HepG2 (cell line): ENCODE measurements at regions not wholly inside any gene's neighbourhood (a gene's known extent, or its start where the extent isn't known, plus 50 kb on each side); places are given as distances from the start of the nearest gene placed in this dataset.

Experiments
- ATAC-seq: fragments of 200-7000 bp; cut with Tn5 transposase; 3 replicates; pipeline ENCODE4 v1.9.1; 2020; ENCODE audit warnings: mild to moderate bottlenecking, moderate library complexity
- BruUV-seq: library from RNA; stranded (reverse); fragments of 400-500 nt; replicated peaks from 2 replicates; lab custom pipeline; 2021; lab: Mats Ljungman, UMichigan
- CTCF ChIA-PET: fragments of 300-600 bp; formaldehyde crosslinking; extraction: SDS; loops from one replicate; lab custom pipeline; 2021; ENCODE audit warnings: low total read pairs, inconsistent platforms, low intra/inter-chr PET ratio; lab: Yijun Ruan, JAX
- POLR2A ChIA-PET: fragments of 350-600 bp; sonication (Branson Sonifier 250); formaldehyde crosslinking; loops from one replicate; lab custom pipeline; 2020; ENCODE audit warnings: antibody characterized with exemption, inconsistent platforms; lab: Yijun Ruan, JAX
- DNase-seq: peaks from one replicate; pipeline ENCODE4 v3.0.0-alpha.2; 2015; ENCODE audit warnings: low spot score
- FAIRE-seq: peaks from 3 replicates; lab custom pipeline; 2011; peaks lifted over from hg19 to GRCh38; lab: Jason Lieb, UNC
- H2AFZ ChIP-seq: one replicate; pipeline ENCODE4 v1.6.1; 2011; ENCODE audit warnings: low read length, inconsistent platforms
- H3K27ac ChIP-seq: fragments of 300-600 bp; 3 replicates; pipeline ENCODE4 v1.8.0; 2011; ENCODE audit warnings: mixed run types, mild to moderate bottlenecking, mixed read lengths, low read length, inconsistent platforms; ENCODE audit not compliant: insufficient read depth; ENCODE audit errors: extremely low read length
- H3K27me3 ChIP-seq, 2 experiments: fragments of 200-600 bp in 1 of 2; 2 replicates in 1 of 2; 3 replicates in 1 of 2; pipeline versions ENCODE4 v1.6.0 to v1.8.0; 2011; ENCODE audit warnings: low read length in 2 of 2, mild to moderate bottlenecking in 2 of 2, moderate library complexity in 2 of 2, inconsistent platforms in 1 of 2; ENCODE audit not compliant: insufficient read depth in 2 of 2, control insufficient read depth in 1 of 2
- H3K36me3 ChIP-seq, 2 experiments: fragments of 200-600 bp in 1 of 2; replicated peaks in 1 of 2; 2 replicates in 1 of 2; 3 replicates in 1 of 2; pipeline versions ENCODE4 v1.5.1 to v1.8.0; 2011; ENCODE audit warnings: low read length in 2 of 2, inconsistent platforms in 1 of 2; ENCODE audit not compliant: insufficient read depth in 2 of 2, control insufficient read depth in 1 of 2
- H3K4me1 ChIP-seq: 2 replicates; pipeline ENCODE4 v1.5.1; 2012; ENCODE audit warnings: low read length, inconsistent platforms; ENCODE audit not compliant: insufficient read depth
- H3K4me2 ChIP-seq: 2 replicates; pipeline ENCODE4 v1.6.0; 2011; ENCODE audit warnings: low read depth, low read length, inconsistent platforms
- H3K4me3 ChIP-seq, 3 experiments: fragments of 200-600 bp in 1 of 3; sonication (generic), shearing (Covaris generic) in 1 of 3; replicated peaks in 1 of 3; 2 replicates each; pipeline ENCODE4 v1.5.1; 2011 to 2016; ENCODE audit warnings: low read length in 3 of 3, inconsistent platforms in 2 of 3, low read depth in 2 of 3, mild to moderate bottlenecking in 2 of 3, control low read depth in 1 of 3, mixed read lengths in 1 of 3; ENCODE audit not compliant: insufficient read depth in 1 of 3
- H3K79me2 ChIP-seq: one replicate; pipeline ENCODE4 v1.6.1; 2011; ENCODE audit warnings: low read length, inconsistent platforms; ENCODE audit not compliant: insufficient read depth
- H3K9ac ChIP-seq: 2 replicates; pipeline ENCODE4 v1.6.0; 2011; ENCODE audit warnings: mild to moderate bottlenecking, low read depth, low read length, inconsistent platforms; ENCODE audit not compliant: insufficient read depth
- H3K9me3 ChIP-seq: 2 replicates; pipeline ENCODE4 v1.5.1; 2012; ENCODE audit warnings: mild to moderate bottlenecking, low read length
- H4K20me1 ChIP-seq: 2 replicates; pipeline ENCODE4 v1.6.0; 2011; ENCODE audit warnings: inconsistent platforms, mild to moderate bottlenecking, low read length, moderate library complexity; ENCODE audit not compliant: insufficient read depth
- E2F2 ChIP-seq: sonication (generic); formaldehyde crosslinking; IDR thresholded peaks from 2 replicates; pipeline ENCODE4 v1.4.0; 2020; ENCODE audit warnings: missing genetic modification reagents, borderline replicate concordance
- E2F5 ChIP-seq: sonication (generic); formaldehyde crosslinking; conservative IDR thresholded peaks from 2 replicates; pipeline ENCODE4 v1.4.0; 2020; ENCODE audit warnings: missing genetic modification reagents
- EP300 ChIP-seq, 3 experiments: sonication (generic) in 1 of 3; formaldehyde crosslinking in 1 of 3; IDR thresholded peaks; 2 replicates each; pipeline versions ENCODE4 v1.5.1 to v1.6.1; 2011 to 2020; ENCODE audit warnings: low read depth in 2 of 3, low read length in 2 of 3, borderline replicate concordance in 1 of 3, improper control_type of control experiment in 1 of 3, mild to moderate bottlenecking in 1 of 3, missing genetic modification reagents in 1 of 3, moderate library complexity in 1 of 3
- HDAC6 ChIP-seq: fragments of 200-600 bp; sonication (generic); IDR thresholded peaks from 2 replicates; pipeline ENCODE4 v1.7.0; 2017; ENCODE audit warnings: mild to moderate bottlenecking, antibody characterized with exemption, low read length, low read depth
- HOXD1 ChIP-seq: sonication (generic); formaldehyde crosslinking; IDR thresholded peaks from 2 replicates; pipeline ENCODE4 v1.5.0; 2020; ENCODE audit warnings: missing genetic modification reagents
- MAFK ChIP-seq, 2 experiments: IDR thresholded peaks in 1 of 2; conservative IDR thresholded peaks in 1 of 2; 2 replicates each; pipeline ENCODE4 v1.6.1; 2011; ENCODE audit warnings: improper control_type of control experiment in 2 of 2, low read length in 2 of 2
- PLRG1 ChIP-seq: fragments of 450-650 bp; conservative IDR thresholded peaks from 2 replicates; pipeline ENCODE4 v1.6.1; 2016
- ZC3H4 ChIP-seq: sonication (generic); formaldehyde crosslinking; IDR thresholded peaks from 2 replicates; pipeline ENCODE4 v1.4.0; 2020; ENCODE audit warnings: missing genetic modification reagents, borderline replicate concordance
- ZNF121 ChIP-seq: sonication (generic); formaldehyde crosslinking; IDR thresholded peaks from 2 replicates; pipeline ENCODE4 v1.5.0; 2020; ENCODE audit warnings: mild to moderate bottlenecking, missing genetic modification reagents
- ZNF709 ChIP-seq: sonication (generic); formaldehyde crosslinking; IDR thresholded peaks from 2 replicates; pipeline ENCODE4 v1.5.0; 2020; ENCODE audit warnings: mild to moderate bottlenecking, missing genetic modification reagents
- ZNF800 ChIP-seq: sonication (generic); formaldehyde crosslinking; IDR thresholded peaks from 2 replicates; pipeline ENCODE4 v1.4.0; 2020; ENCODE audit warnings: missing genetic modification reagents
- ZNF879 ChIP-seq: sonication (generic); formaldehyde crosslinking; IDR thresholded peaks from 2 replicates; pipeline ENCODE4 v1.8.1; 2023; ENCODE audit warnings: missing genetic modification reagents
- WGBS: methylation state at CpG from one replicate; pipeline ENCODE4 v1.1.6; 2017; ENCODE audit warnings: low lambda C conversion rate; 5-methylcytosine and 5-hydroxymethylcytosine counted together
- in situ Hi-C: cut with HindIII; loops from 2 replicates; pipeline ENCODE4 v1.10.0; 2017; ENCODE audit warnings: low pct_unique_long_range_greater_than_20kb; ENCODE audit not compliant: extremely low pct_ligation_motif_present
- intact Hi-C: fragments of 100-400 bp; cut with micrococcal nuclease; formaldehyde crosslinking; loops from one replicate; pipeline ENCODE4 v1.10.0; 2022; ENCODE audit not compliant: unreplicated experiment

DNA sequence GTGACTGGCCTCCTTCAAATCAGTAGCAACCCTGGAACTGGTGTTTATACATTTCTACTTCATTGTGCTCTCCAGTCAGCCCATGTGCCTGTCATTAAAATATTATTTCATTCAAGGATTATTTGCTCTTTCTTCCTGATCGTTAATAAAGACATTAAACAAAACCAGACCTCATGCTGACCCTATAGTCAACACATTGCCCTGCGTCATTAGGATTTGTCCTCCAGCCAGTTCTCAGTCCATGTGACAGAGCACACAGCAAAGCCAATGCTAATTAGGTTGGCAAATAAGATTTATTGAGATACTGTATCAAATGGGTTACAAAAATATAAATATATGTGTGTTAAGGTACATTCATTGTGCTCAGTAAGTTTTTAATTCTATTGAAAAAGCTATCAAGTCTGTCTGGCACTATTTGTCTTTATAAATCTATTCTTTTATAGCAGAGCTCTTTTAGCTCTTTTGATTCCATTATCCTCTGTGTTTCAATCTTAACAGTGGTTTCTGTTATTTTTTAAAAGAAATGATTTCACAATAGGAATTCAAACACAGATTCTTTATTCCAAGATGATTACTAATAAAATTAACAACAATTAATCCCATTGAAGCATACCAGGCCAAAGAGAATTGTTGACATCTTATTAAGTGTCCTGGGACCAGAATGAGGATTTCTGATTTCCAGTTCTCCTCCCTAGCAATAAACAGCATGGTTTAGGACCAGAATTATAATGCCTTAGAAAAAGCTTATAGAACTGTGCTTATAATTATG is 209.4 kb upstream of the RGMB start:
- CTCF ChIA-PET: no interaction called here

GRCh38 chr5:98564836-98565235 is 208.6 kb upstream of the RGMB start:
- ChIA-PET POLR2A (no interaction called here), CTCF (no interaction called here)
- no peak overlapping the region for H3K9ac ChIP-seq
- H4K20me1 ChIP-seq: no peaks in the 10 kb centered on the region
- no peaks in the 10 kb centered on the region for H3K27me3 ChIP-seq
- FAIRE-seq: no peak
- no peak overlapping the region for H3K27ac ChIP-seq
- H3K79me2 ChIP-seq: no peaks in the 10 kb centered on the region
- DNase-seq: no peak
- H3K4me3 ChIP-seq: no peak overlapping the region
- H3K9me3 ChIP-seq: no peaks in the 10 kb centered on the region
- H3K4me1 ChIP-seq: no peaks in the 10 kb centered on the region
- no peaks in the 10 kb centered on the region for H3K36me3 ChIP-seq
- no TSS peak for BruUV-seq
- WGBS: 2% methylated on average over 1 of the region's 1 CpG
- H3K4me2 ChIP-seq: no peak overlapping the region
- no peak for ATAC-seq
- no peak overlapping the region for H2AFZ ChIP-seq
- in situ Hi-C loops: no loop called here
- intact Hi-C loops: no loop called here
- TF ChIP-seq HDAC6 (no peak), MAFK (conservative IDR thresholded peaks at IDR 0.05 in 1 of 2, IDR thresholded peaks at IDR 0.05 in 1 of 2; ENCODE audit: low read length in 2 of 2) (no peak), E2F2 (no peak), PLRG1 (no peak), ZNF121 (no peak), ZNF800 (CRISPR knock-in tag) (no peak), EP300 (IDR thresholded peaks at IDR 0.05; ENCODE audit: low read depth in 2 of 2, low read length in 2 of 2) (no peak), EP300 (CRISPR knock-in tag; IDR thresholded peaks at IDR 0.05; ENCODE audit: borderline replicate concordance) (no peak), HOXD1 (CRISPR knock-in tag) (no peak), ZNF879 (no peak)

More for the DNA sequence above, 209.4 kb upstream of the RGMB start:
- POLR2A ChIA-PET: no interaction called here
- H3K79me2 ChIP-seq: no peaks in the 10 kb centered on the region
- H3K36me3 ChIP-seq: no peaks in the 10 kb centered on the region
- FAIRE-seq (no peak), DNase-seq (no peak), ATAC-seq (no peak)
- intact Hi-C loops: no loop called here
- H3K9ac ChIP-seq: no peak overlapping the region
- H2AFZ ChIP-seq: no peak overlapping the region
- H3K4me3 ChIP-seq: no peak overlapping the region
- H3K9me3 ChIP-seq: no peaks in the 10 kb centered on the region
- in situ Hi-C loops: no loop called here
- no peak overlapping the region for H3K4me2 ChIP-seq
- no peak overlapping the region for H3K27ac ChIP-seq
- no TSS peak for BruUV-seq
- H4K20me1 ChIP-seq: no peaks in the 10 kb centered on the region
- TF ChIP-seq ZNF709 (CRISPR knock-in tag) (no peak), E2F5 (no peak), ZC3H4 (no peak)
- no peaks in the 10 kb centered on the region for H3K4me1 ChIP-seq
- WGBS: 11% methylated on average over 2 of the region's 2 CpGs
- no peaks in the 10 kb centered on the region for H3K27me3 ChIP-seq
